Caco-2 (cell line): ENCODE measurements at regions not wholly inside any gene's neighbourhood (a gene's known extent, or its start where the extent isn't known, plus 50 kb on each side); places are given as distances from the start of the nearest gene placed in this dataset.

Experiments
- BruUV-seq: library from RNA; stranded (reverse); fragments of 400-500 nt; replicated peaks from 2 replicates; lab custom pipeline; 2021; lab: Mats Ljungman, UMichigan
- CTCF ChIA-PET: fragments of 300-600 bp; sonication (Branson Sonifier 250); formaldehyde crosslinking; loops from one replicate; lab custom pipeline; 2022; ENCODE audit warnings: antibody characterized with exemption; lab: Charles Lee
- POLR2A ChIA-PET: fragments of 300-600 bp; sonication (Branson Sonifier 250); formaldehyde crosslinking; loops from one replicate; lab custom pipeline; 2022; ENCODE audit warnings: antibody characterized with exemption; lab: Charles Lee
- DNase-seq, 2 experiments: peaks; one replicate each; pipeline versions ENCODE4 v3.0.0 to v3.0.0-alpha.2; 2020 to 2022
- H3K27me3 ChIP-seq: replicated peaks from 2 replicates; pipeline ENCODE4 v1.6.0; 2011; ENCODE audit warnings: low read length; ENCODE audit not compliant: control insufficient read depth, insufficient read depth
- H3K36me3 ChIP-seq: 2 replicates; pipeline ENCODE4 v1.5.1; 2011; ENCODE audit warnings: low read length; ENCODE audit not compliant: control insufficient read depth, insufficient read depth
- H3K4me1 ChIP-seq: fragments of 250-450 bp; sonication (Bioruptor Pico); 2 replicates; pipeline ENCODE4 v1.5.1; 2020; ENCODE audit warnings: mild to moderate bottlenecking
- H3K4me3 ChIP-seq: 2 replicates; pipeline ENCODE4 v1.5.1; 2011; ENCODE audit warnings: low read depth, mild to moderate bottlenecking, control low read depth, low read length
- H3K9me3 ChIP-seq: fragments of 250-450 bp; sonication (Bioruptor Pico); 2 replicates; pipeline ENCODE4 v1.5.1; 2020; ENCODE audit warnings: mild to moderate bottlenecking, moderate library complexity
- H3K27ac Mint-ChIP-seq: one replicate; pipeline ENCODE4 v1.8.0; 2022; ENCODE audit warnings: mixed read lengths; ENCODE audit not compliant: unreplicated experiment
- H3K27me3 Mint-ChIP-seq: one replicate; pipeline ENCODE4 v1.8.0; 2022; ENCODE audit warnings: mixed read lengths; ENCODE audit not compliant: insufficient read depth, unreplicated experiment
- H3K36me3 Mint-ChIP-seq: one replicate; pipeline ENCODE4 v1.8.0; 2022; ENCODE audit warnings: mild to moderate bottlenecking, mixed read lengths; ENCODE audit not compliant: insufficient read depth, unreplicated experiment
- H3K4me1 Mint-ChIP-seq: one replicate; pipeline ENCODE4 v1.8.0; 2022; ENCODE audit warnings: low read depth, mixed read lengths; ENCODE audit not compliant: unreplicated experiment
- H3K4me3 Mint-ChIP-seq: one replicate; pipeline ENCODE4 v1.8.0; 2022; ENCODE audit warnings: mild to moderate bottlenecking, moderate library complexity, mixed read lengths; ENCODE audit not compliant: unreplicated experiment
- H3K9me3 Mint-ChIP-seq: one replicate; pipeline ENCODE4 v1.8.0; 2022; ENCODE audit warnings: mixed read lengths; ENCODE audit not compliant: unreplicated experiment
- CTCF ChIP-seq, 2 experiments: fragments of 200-600 bp in 1 of 2; IDR thresholded peaks; 1 replicate in 1 of 2; 2 replicates in 1 of 2; pipeline versions ENCODE4 v1.5.1 to v1.8.0; 2011 to 2022; ENCODE audit warnings: antibody characterized with exemption in 1 of 2, control low read depth in 1 of 2, inconsistent platforms in 1 of 2, low read depth in 1 of 2, low read length in 1 of 2, mild to moderate bottlenecking in 1 of 2, moderate library complexity in 1 of 2; ENCODE audit not compliant: insufficient read depth in 1 of 2, severe bottlenecking in 1 of 2, unreplicated experiment in 1 of 2
- intact Hi-C: fragments of 100-400 bp; cut with micrococcal nuclease; formaldehyde crosslinking; loops from one replicate; pipeline ENCODE4 v1.10.0; 2022; ENCODE audit not compliant: unreplicated experiment

- POLR2A ChIA-PET, result no interaction called here
- Histone ChIP-seq H3K27me3 (no peaks in the 10 kb centered on the region), H3K9me3 (no peaks in the 10 kb centered on the region), H3K36me3 (no peaks in the 10 kb centered on the region), H3K4me3 (no peak overlapping the region), H3K4me1 (no peaks in the 10 kb centered on the region)
- H3K27ac Mint-ChIP-seq, result no peak overlapping the region
- no peak for DNase-seq
- CTCF ChIA-PET, result no interaction called here
- intact Hi-C loops, result no loop called here
- H3K4me1 Mint-ChIP-seq, result no peaks in the 10 kb centered on the region
- no peak overlapping the region for H3K4me3 Mint-ChIP-seq
- no TSS peak for BruUV-seq
- H3K9me3 Mint-ChIP-seq, result peaks cover 20% of the 10 kb centered on the region
- peaks cover 19% of the 10 kb centered on the region for H3K27me3 Mint-ChIP-seq
- no peaks in the 10 kb centered on the region for H3K36me3 Mint-ChIP-seq
- no peak for TF ChIP-seq CTCF (IDR thresholded peaks at IDR 0.05; ENCODE audit: insufficient read depth in 1 of 2, low read depth in 1 of 2, low read length in 1 of 2, severe bottlenecking in 1 of 2, unreplicated experiment in 1 of 2)
These were observed 176.9 kb downstream of the ASB1 start for GRCh38 chr2:238603596-238603995.

- H3K27me3 Mint-ChIP-seq, result peaks cover 20% of the 10 kb centered on the region
- POLR2A ChIA-PET, result no interaction called here
These were observed 179.6 kb downstream of the ASB1 start for GRCh38 chr2:238606311-238606710.

GRCh38 chr2:238613610-238614009, 186.9 kb downstream of the ASB1 start:
- no peaks in the 10 kb centered on the region for H3K4me1 Mint-ChIP-seq
- no peak overlapping the region for H3K27ac Mint-ChIP-seq
- no peaks in the 10 kb centered on the region; the same call in 1 of the 2 replicates for H3K27me3 ChIP-seq
- no peaks in the 10 kb centered on the region for H3K4me1 ChIP-seq
- no peak for TF ChIP-seq CTCF (IDR thresholded peaks at IDR 0.05; ENCODE audit: insufficient read depth in 1 of 2, low read depth in 1 of 2, low read length in 1 of 2, severe bottlenecking in 1 of 2, unreplicated experiment in 1 of 2)
- H3K36me3 ChIP-seq, result no peaks in the 10 kb centered on the region
- no peak overlapping the region for H3K4me3 ChIP-seq
- H3K9me3 Mint-ChIP-seq, result no peaks in the 10 kb centered on the region
- no peaks in the 10 kb centered on the region for H3K9me3 ChIP-seq
- no peaks in the 10 kb centered on the region for H3K36me3 Mint-ChIP-seq
- no TSS peak for BruUV-seq
- POLR2A ChIA-PET, result no interaction called here
- H3K27me3 Mint-ChIP-seq, result peaks cover 18% of the 10 kb centered on the region
- CTCF ChIA-PET, result no interaction called here
- DNase-seq, result no peak
- no peak overlapping the region for H3K4me3 Mint-ChIP-seq
- intact Hi-C loops, result no loop called here

More at GRCh38 chr2:238606311-238606710, 179.6 kb downstream of the ASB1 start:
- H3K4me3 Mint-ChIP-seq, result no peak overlapping the region
- no peaks in the 10 kb centered on the region for H3K9me3 ChIP-seq
- BruUV-seq, result no TSS peak
- H3K4me1 ChIP-seq, result no peaks in the 10 kb centered on the region
- H3K27ac Mint-ChIP-seq, result no peak overlapping the region
- DNase-seq, result no peak
- no peaks in the 10 kb centered on the region for H3K27me3 ChIP-seq
- no peak overlapping the region for H3K4me3 ChIP-seq
- H3K36me3 ChIP-seq, result no peaks in the 10 kb centered on the region
- H3K36me3 Mint-ChIP-seq, result no peaks in the 10 kb centered on the region
- CTCF ChIA-PET, result no interaction called here
- H3K4me1 Mint-ChIP-seq, result no peaks in the 10 kb centered on the region
- H3K9me3 Mint-ChIP-seq, result peaks cover 20% of the 10 kb centered on the region
- no peak for TF ChIP-seq CTCF (IDR thresholded peaks at IDR 0.05; ENCODE audit: insufficient read depth in 1 of 2, low read depth in 1 of 2, low read length in 1 of 2, severe bottlenecking in 1 of 2, unreplicated experiment in 1 of 2)
- intact Hi-C loops, result no loop called here
